ENCODE measurements at regions not wholly inside any gene's neighbourhood (a gene's known extent, or its start where the extent isn't known, plus 50 kb on each side); places are given as distances from the start of the nearest gene placed in this dataset.

- no peak for FAIRE-seq
These were observed 61.2 kb downstream of the KLF6 start for GRCh38 chr10:3723766-3724165.

GRCh38 chr10:3720228-3721019 lies 64.6 kb downstream of the KLF6 start:
- no peak for FAIRE-seq

- no peak for FAIRE-seq
These were observed 65.8 kb downstream of the KLF6 start for GRCh38 chr10:3719024-3719843.

- FAIRE-seq, result no peak
These were observed 68.9 kb downstream of the KLF6 start for GRCh38 chr10:3716093-3716492.

GRCh38 chr10:3714967-3715366 lies 70.0 kb downstream of the KLF6 start:
- FAIRE-seq, result no peak

GRCh38 chr10:3714531-3714930 lies 70.5 kb downstream of the KLF6 start:
- FAIRE-seq, result no peak

GRCh38 chr10:3712707-3713106 lies 72.3 kb downstream of the KLF6 start:
- FAIRE-seq, result no peak

- FAIRE-seq, result no peak
These were observed 73.1 kb downstream of the KLF6 start for GRCh38 chr10:3711918-3712317.

- FAIRE-seq, result no peak
These were observed 74.2 kb downstream of the KLF6 start for GRCh38 chr10:3710764-3711163.

GRCh38 chr10:3709456-3710060 lies 75.5 kb downstream of the KLF6 start:
- no peak for FAIRE-seq

- FAIRE-seq, result no peak
These were observed 76.2 kb downstream of the KLF6 start for GRCh38 chr10:3708852-3709251.

- no peak for FAIRE-seq
These were observed 80.3 kb downstream of the KLF6 start for GRCh38 chr10:3704565-3705325.

GRCh38 chr10:3702569-3702968 lies 82.4 kb downstream of the KLF6 start:
- FAIRE-seq, result no peak

GRCh38 chr10:3702056-3702546 lies 82.9 kb downstream of the KLF6 start:
- FAIRE-seq, result no peak

GRCh38 chr10:3701491-3701890 lies 83.5 kb downstream of the KLF6 start:
- no peak for FAIRE-seq

GRCh38 chr10:3700531-3701076 lies 84.4 kb downstream of the KLF6 start:
- FAIRE-seq, result no peak

- FAIRE-seq, result no peak
These were observed 85.1 kb downstream of the KLF6 start for GRCh38 chr10:3699916-3700315.

- FAIRE-seq, result no peak
These were observed 86.7 kb downstream of the KLF6 start for GRCh38 chr10:3698312-3698711.

GRCh38 chr10:3693698-3694080 lies 91.3 kb downstream of the KLF6 start:
- FAIRE-seq, result no peak

GRCh38 chr10:3693022-3693697 lies 91.8 kb downstream of the KLF6 start:
- no peak for FAIRE-seq

GRCh38 chr10:3692387-3692999 lies 92.5 kb downstream of the KLF6 start:
- FAIRE-seq, result no peak

GRCh38 chr10:3691482-3691881 lies 93.5 kb downstream of the KLF6 start:
- FAIRE-seq, result no peak
